HG03135 (cell line): ENCODE measurements at regions not wholly inside any gene's neighbourhood (a gene's known extent, or its start where the extent isn't known, plus 50 kb on each side); places are given as distances from the start of the nearest gene placed in this dataset.
"Not testable (repeated sequence)": the region's sequence is repeated elsewhere in the genome, so short reads cannot be mapped to it uniquely, and the experiment has no call there.

Experiments
- ATAC-seq: cut with Tn5 transposase; IDR thresholded peaks from one replicate; pipeline ENCODE4 v1.9.1; 2021; ENCODE audit warnings: mild to moderate bottlenecking, moderate library complexity; ENCODE audit not compliant: unreplicated experiment

DNA sequence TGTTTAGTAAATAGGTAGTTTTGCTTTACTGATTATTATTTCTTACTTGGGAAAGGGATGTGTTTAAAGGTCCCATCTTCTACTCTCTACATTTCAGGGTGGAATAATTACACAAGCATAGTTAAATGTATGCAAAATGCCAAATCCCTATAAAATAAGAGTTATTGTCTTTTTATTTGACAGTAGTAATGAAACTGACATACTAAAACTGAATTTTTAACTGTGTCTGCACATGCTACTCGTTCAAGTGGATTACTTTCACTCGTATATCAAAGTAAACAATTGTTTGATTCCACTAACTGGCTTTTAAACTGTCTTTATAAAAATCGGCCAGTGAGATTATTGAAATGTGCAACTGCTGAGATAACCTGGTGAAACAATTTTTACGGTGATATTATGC is 602.9 kb upstream of the ADGRB3 start:
- no peak for ATAC-seq

DNA sequence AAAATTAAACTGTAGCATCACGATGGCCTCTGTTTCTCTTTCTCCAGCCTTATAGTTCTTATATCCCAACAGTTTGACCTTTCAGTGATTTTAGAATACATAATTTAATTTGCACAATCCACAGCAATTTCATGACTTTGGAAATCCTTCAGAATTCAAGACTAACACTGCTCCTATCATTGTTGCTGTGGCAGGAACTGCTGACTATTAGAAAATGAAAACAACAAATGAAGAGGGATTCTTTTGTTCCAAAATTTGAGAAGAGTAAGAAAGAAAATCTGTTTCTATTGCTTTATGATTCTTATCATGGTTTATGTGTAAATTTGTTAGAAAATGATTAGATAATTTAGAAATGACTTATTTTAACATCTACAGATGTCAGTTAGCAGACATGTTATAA is 604.0 kb upstream of the ADGRB3 start:
- no peak for ATAC-seq

DNA sequence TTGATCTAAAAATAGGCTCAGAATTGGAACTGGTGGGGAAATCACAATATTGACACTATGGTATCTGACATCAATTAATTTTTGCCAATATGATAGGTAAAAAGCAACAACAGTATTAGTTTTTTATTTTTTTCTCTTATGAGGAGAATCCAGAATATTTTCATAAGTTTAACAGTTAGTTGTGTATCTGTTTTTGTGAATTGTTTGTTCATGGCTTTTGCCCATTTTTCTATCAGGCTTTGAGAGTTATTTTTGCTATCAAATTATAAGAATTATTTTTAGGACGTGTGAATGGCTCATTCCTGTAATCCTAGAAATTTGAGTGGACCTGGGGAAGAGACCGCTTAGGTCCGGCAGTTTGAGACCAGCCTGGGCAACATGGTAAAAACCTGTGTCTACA is 608.6 kb upstream of the ADGRB3 start:
- ATAC-seq = no peak

DNA sequence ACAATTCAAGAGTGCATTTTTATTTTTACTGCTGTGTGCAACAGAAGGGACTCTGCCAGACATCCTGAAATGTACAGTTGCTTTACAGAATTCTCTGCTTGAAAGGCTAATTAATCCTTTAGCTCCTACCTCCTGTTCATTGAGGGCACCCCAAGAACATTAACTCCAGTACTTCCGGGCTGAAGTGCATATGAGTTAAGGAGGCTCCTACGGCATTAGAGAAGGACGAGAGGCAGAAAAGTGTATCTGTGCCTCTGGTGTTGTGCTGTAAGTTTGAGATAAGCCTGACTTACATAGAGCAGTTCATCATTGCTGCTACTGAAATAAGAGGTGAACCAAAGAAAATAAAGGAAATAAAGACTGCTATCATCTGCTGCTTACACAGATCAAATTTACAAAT is 609.3 kb upstream of the ADGRB3 start:
- ATAC-seq = no peak

DNA sequence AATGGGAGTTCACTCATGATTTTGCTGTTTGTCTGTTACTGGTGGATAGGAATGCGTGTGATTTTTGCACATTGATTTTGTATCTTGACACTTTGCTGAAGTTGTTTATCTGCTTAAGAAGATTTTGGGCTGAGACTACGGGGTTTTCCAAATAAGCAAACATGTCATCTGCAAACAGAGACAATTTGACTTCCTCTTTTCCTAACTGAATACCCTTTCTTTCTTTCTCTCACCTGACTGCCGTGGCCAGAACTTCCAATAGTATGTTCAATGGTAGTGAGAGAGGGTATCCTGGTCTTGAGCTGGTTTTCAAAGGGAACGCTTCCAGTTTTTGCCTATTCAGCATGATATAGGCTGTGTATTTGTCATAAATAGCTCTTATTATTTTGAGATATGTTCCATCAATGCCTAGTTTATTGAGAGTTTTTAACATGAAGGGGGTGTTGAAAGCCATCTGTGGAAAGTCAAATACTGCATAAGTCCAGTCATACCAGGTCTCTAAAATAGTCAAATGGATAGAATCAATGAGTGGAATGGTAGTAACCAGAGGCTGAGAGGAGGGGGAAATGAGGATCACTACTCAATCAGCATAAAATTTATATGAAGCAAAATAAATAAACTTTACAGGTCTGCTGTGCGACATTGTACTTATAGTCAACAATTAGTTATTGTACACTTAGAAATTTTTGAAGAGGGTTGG is 610.4 kb upstream of the ADGRB3 start:
- ATAC-seq = no peak

DNA sequence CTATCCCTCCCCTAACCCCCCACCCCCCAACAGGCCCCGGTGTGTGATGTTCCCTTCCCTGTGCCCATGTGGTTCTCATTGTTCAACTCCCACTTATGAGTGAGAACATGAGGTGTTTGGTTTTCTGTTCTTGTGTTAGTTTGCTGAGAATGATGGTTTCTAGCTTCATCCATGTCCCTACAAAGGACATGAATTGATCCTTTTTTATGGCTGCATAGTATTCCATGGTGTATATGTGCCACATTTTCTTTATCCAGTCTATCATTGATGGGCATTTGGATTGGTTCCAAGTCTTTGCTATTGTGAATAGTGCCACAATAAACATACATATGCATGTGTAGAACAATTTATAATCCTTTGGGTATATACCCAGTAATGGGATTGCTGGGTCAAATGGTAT is 612.1 kb upstream of the ADGRB3 start:
- not testable (repeated sequence) for ATAC-seq

DNA sequence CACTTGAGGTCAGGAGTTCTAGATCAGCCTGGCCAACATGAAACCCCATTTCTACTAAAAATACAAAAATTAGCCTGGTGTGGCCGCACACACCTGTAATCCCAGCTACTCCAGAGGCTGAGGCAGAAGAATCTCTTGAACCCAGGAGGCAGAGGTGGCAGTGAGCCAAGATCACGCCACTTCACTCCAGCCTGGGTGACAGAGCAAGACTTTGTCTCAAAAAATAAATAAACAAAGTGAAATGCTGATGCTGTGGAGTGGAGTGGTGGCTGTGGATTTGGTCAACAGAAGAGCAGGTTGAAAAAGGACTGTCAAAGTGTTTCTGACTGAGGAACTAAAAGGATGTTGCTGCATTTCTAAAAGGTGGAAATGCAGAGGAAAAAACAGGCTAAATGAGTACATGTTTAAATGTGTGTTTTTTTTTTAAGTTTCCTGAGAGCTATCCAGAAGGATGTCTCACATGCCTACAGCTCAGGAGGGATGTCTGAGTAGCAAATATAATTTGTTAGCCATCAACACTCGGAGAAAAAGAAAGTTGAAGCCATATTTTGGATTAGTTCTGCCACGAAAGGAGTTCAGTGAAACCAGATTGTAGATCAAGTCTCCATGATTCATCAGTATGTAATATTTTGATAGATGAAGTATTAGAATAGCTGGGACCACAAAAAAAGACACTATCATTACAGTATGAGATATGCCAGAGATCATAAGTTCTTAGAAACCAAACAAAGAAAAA is 621.1 kb upstream of the ADGRB3 start:
- ATAC-seq = no peak

DNA sequence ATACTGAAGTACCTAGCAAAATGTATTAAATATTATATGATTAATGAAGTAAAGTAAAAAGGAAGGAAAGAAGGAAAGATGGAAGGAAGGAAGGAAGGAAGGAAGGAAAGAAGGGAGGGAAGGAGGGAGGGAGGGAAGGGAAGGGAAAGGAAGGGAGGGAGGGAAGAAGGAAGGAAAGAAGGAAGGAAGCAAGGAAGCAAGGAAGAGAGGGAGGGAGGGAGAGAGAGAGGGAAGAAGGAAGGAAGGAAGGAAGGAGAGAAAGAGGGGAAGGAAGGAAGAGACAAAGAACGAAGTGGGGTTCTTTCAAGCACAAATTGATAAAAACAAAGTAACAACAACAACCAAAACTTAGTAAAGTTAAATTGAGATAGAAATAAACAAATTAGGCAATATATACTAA is 622.3 kb upstream of the ADGRB3 start:
- no peak for ATAC-seq

DNA sequence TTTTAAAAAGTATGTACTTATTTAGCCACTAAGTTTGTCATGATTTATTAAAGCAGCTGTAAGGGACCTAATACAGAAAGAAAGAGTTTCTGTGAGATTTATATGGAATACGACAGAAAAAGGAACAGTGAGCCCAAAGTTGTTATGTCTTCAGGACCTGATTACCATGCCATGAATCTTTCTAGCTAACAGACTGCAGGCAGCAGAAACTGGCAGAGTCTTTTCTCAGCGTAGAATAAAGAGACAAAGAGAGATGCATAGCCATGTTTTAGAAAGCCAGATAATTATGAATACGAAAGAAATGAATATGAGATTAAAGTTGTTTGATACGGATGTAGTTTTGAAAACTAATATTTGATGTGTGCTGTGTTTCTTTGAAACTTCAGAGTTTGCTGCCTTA is 624.1 kb upstream of the ADGRB3 start:
- ATAC-seq = no peak

DNA sequence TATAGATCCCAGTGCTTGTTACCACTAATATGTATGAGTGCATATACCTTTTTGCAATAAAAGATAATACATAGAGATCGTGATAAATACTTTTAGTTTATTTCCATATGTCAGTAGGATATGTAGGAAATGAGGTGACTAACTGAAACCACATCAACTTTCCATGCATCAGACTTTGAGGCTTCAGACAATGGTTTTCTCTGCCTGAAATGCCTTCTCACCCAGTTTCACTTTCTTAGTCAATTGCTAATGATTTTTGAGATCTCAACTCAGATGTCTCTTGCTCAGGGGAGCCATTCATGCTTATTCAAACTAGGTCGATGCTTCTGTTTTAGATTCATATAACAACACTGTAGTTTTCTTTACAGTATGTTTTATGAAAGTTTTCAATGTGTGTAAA is 626.6 kb upstream of the ADGRB3 start:
- no peak for ATAC-seq

DNA sequence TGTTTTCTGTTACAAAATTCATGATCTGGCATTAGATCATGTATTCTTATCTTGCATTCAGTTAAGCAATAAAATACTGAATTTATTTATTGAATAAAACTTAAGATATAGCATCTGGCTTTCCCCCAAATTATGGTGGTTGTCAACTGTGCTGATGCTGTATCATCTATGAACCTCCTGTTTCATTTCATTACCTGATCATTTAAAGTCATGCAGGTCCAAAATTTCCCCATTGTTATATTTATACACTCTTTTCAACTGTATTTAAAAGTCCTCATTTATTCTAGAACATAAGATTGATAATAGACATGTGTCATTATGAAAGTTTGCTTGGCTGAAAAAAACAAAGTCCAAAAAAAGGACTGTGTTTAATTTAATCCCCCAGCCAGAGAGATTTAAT is 627.4 kb upstream of the ADGRB3 start:
- no peak for ATAC-seq

DNA sequence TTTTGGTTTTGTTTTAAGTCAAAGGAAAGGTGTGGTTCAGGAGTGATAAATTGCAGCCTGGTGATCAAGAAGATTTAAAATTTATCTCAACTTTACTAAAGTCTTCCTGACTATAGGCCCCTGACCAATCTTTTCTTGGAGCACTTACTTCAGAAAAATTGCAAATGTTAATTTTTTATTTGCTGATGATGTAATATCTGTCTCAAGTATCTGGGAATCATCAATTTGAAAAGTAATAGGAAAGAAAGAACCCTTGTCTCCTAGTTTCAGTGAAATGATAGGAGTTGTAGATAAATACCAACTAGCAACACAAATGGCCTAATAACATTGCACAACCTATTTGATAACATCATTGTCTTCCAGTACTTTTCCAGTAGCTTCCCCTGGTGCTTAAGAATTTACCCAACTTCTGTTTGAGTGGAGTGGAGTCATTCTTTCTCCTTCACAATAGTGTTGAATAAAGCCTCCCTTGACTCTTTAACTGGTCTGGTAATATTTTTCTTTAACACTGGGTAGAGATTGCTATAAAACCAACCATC is 648.3 kb upstream of the ADGRB3 start:
- no peak for ATAC-seq

DNA sequence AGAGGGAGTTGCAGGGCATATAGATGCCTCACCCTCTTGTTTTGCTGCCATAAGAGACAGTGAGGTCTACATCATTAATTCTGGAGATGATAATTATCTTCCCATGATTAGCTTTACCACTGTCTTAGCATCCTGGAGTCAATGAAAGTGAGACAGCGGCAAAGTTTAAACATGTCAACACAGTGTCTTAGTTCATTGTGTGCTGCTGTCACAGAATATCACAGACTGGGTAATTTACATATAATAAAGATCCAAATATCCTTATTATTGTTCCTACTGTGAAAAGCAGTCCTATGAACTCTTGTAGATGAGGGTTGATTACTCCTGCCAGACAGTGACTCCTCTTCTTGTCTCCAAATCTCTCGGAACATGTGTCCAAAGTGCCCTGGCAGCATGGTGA is 658.6 kb upstream of the ADGRB3 start:
- ATAC-seq = no peak

DNA sequence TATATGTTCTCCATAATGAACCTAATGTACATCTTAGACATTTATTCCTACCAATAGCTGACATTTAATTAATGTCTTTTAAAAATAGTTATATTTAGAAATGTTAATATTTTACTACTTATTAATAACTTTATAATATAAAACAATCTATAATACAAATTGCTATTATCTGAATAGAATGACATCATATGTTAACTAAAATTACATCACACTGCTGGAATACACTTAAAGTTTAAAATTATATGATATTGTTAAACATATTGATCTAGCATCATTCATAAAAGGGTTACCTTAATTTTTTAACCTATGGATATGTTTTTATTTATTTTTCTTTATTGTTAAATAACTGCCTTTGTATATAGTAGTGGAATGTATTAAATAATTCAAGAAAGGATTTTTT is 660.2 kb upstream of the ADGRB3 start:
- no peak for ATAC-seq

DNA sequence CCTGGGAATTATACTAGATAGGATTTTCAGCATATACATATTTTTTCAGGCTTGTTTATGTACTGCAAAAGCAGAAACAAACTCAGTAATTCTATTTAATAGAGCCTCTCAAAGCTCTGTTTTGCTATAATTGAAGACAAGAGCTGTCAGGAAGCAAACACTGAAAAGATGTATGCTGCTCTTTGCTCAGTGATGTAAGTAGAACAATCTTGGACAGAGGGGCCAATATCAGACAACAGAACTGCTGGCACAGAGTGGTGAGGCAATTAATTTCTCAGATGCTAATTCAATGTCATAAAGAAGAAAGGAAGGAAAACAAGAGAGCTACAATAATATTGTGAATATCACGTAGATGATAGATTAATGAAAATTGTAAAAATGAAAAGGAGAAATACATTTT is 663.3 kb upstream of the ADGRB3 start:
- no peak for ATAC-seq

DNA sequence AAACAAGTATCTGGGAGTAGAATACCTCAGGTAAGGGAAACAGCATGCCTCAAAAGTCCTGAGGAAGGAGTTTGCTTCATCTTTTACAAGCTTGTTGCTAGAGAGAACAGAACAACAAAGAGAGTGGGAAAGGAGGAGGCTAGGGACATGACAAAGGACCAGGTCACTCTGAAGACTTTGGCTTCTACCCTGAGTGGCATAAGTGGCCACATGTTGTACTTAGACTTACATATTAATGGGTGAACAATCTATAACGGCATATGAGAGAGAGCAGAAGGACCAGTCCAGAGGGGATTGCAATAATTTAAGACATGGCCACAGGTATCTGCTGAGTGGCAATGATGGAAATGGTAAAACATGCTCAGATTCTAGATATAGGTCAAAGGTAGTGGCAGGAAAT is 668.3 kb upstream of the ADGRB3 start:
- no peak for ATAC-seq

DNA sequence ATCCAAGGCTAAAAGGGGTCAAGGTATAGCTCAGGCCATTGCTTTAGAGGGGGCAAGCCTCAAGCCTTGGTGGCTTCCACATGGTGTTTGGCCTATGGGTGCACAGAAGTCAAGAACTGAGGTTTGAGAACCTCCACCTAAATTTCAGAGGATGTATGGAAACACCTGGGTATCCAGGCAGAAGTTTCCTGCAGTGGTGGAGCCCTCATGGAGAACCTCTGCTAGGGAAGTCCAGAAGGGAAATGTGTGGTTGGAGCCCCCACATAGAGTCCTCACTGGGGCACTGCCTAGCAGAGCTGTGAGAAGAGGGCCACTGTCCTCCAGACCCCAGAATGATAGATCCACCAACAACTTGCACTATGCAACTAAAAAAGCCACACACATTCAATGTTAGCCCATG is 678.7 kb upstream of the ADGRB3 start:
- ATAC-seq = no peak

DNA sequence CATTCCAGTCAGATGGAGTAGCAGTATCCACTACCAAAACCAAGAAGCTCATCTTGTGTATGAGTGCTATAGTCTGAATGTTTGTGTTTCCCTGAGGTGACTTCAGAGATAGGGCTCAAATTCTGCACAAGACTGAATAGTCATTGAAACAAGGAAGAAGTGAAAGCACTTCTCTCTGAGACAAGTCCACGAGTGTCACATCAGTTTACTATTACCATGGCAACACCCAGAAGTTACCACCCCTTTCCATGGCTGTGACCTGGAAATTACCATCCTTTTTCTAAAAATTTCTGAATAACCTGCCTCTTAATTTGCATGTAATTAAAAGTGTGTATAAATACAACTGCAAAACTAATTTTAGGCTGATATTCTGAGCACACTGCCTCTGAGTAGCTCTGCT is 682.1 kb upstream of the ADGRB3 start:
- no peak for ATAC-seq

DNA sequence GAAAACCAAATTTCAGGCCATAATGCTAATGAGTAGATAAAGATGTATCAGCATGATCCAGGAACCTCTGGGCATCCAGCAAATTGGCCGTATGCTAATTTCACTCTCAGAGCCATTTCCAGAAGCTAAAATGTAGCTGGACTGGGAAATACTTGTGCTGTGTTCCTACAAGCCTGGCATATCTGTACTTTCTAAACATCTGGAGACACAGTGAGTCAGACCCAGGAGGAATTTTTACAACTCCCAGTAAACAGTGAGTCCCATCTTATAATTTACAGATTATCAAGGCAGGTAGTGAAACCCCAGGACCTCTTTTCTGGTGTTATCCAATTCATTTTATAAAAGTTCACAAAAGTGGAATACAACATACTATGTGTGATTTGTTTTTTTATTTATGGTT is 683.0 kb upstream of the ADGRB3 start:
- no peak for ATAC-seq

DNA sequence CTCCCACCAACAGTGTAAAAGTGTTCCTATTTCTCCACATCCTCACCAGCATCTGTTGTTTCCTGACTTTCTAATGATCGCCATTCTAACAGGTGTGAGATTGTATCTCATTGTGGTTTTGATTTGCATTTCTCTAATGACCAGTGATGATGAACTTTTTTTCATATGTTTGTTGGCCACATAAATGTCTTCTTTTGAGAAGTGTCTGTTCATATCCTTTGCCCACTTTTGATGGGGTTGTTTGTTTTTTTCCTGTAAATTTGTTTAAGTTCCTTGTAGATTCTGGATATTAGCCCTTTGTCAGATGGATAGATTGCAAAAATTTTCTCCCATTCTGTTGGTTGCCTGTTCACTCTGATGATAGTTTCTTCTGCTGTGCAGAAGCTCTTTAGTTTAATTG is 687.3 kb upstream of the ADGRB3 start:
- ATAC-seq = not testable (repeated sequence)

DNA sequence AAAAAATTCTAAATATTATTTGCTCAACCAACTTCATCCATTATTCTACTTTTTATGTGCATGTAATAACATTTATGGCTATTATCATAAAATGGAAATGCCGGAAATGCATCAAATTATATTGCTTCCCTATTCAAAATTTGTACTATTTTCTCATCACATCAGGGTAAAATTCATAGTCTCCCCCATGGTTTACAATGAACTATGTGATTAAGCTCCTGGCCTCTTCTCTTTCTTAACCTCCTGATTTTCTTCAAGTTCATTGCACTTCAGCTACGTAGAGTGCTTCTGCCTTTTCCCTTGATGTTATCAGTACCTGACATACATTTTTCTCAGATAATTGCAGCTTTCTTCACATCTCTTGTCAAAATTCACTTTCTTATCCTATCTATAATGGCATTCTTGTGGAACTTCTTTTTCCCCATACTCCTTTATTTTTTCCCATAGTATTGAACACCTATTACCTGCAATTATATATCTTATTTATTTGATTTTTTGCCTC is 699.1 kb upstream of the ADGRB3 start:
- no peak for ATAC-seq

DNA sequence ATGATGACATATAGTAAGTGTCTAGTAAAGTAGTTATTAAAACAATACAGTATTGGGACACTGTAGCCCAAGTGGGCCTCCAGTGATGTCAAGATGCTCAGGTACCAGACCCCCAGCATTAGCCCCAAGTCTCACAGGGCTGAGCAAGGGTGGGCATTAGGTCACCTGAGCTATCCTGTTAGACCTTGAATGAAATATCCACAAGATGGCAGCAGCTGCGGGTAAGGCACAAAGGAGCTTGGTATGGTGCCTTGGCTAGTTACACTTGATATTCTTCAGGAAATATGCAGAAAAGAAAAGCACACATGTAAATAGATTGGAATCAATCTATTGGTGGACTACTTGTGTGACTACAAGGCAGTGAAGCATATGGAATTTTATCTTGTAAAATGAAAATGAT is 701.8 kb upstream of the ADGRB3 start:
- no peak for ATAC-seq
